Type B pancreatic cell (in vitro differentiated cells): ENCODE measurements at regions not wholly inside any gene's neighbourhood (a gene's known extent, or its start where the extent isn't known, plus 50 kb on each side); places are given as distances from the start of the nearest gene placed in this dataset.

Source experiments
- DNase-seq: peaks from one replicate; pipeline ENCODE4 v3.0.0; 2021; ENCODE audit warnings: mixed read lengths; ENCODE audit not compliant: unreplicated experiment; ENCODE audit errors: extremely low spot score
- H3K27ac Mint-ChIP-seq: 2 replicates; pipeline ENCODE4 v1.8.0; 2021; ENCODE audit warnings: mild to moderate bottlenecking, mixed read lengths
- H3K27me3 Mint-ChIP-seq: 2 replicates; pipeline ENCODE4 v1.8.0; 2021; ENCODE audit warnings: mixed read lengths
- H3K36me3 Mint-ChIP-seq: 2 replicates; pipeline ENCODE4 v1.8.0; 2021; ENCODE audit warnings: mixed read lengths
- H3K4me1 Mint-ChIP-seq: one replicate; pipeline ENCODE4 v1.8.0; 2021; ENCODE audit warnings: mixed read lengths; ENCODE audit not compliant: unreplicated experiment
- H3K4me3 Mint-ChIP-seq: 2 replicates; pipeline ENCODE4 v1.8.0; 2021; ENCODE audit warnings: mild to moderate bottlenecking, mixed read lengths
- H3K9me3 Mint-ChIP-seq: 2 replicates; pipeline ENCODE4 v1.8.0; 2021; ENCODE audit warnings: mixed read lengths
- CTCF ChIP-seq: fragments of 200-600 bp; sonication (generic); conservative IDR thresholded peaks from 2 replicates; pipeline ENCODE4 v1.5.0; 2021; ENCODE audit warnings: antibody characterized with exemption, mild to moderate bottlenecking

GRCh38 chr15:37638691-37639090, 295.7 kb upstream of the TMCO5A start:
- no peak for DNase-seq
- Mint-ChIP-seq H3K4me3 (no peak overlapping the region), H3K4me1 (no peaks in the 10 kb centered on the region), H3K27ac (no peak overlapping the region), H3K9me3 (no peaks in the 10 kb centered on the region), H3K36me3 (no peaks in the 10 kb centered on the region), H3K27me3 (no peaks in the 10 kb centered on the region)
- TF ChIP-seq CTCF: no peak

GRCh38 chr15:37652646-37653417, 281.6 kb upstream of the TMCO5A start:
- H3K4me1 Mint-ChIP-seq: no peaks in the 10 kb centered on the region
- no peak for TF ChIP-seq CTCF
- no peak overlapping the region for H3K4me3 Mint-ChIP-seq
- H3K9me3 Mint-ChIP-seq: no peaks in the 10 kb centered on the region
- no peak for DNase-seq
- H3K27me3 Mint-ChIP-seq: no peaks in the 10 kb centered on the region
- no peak overlapping the region for H3K27ac Mint-ChIP-seq
- H3K36me3 Mint-ChIP-seq: no peaks in the 10 kb centered on the region

GRCh38 chr15:37678124-37678523, 256.3 kb upstream of the TMCO5A start:
- H3K27ac Mint-ChIP-seq: no peak overlapping the region
- peaks cover 8% of the 10 kb centered on the region for H3K4me1 Mint-ChIP-seq
- no peak for TF ChIP-seq CTCF
- DNase-seq: no peak
- H3K9me3 Mint-ChIP-seq: peaks cover 7% of the 10 kb centered on the region
- no peaks in the 10 kb centered on the region for H3K36me3 Mint-ChIP-seq
- H3K4me3 Mint-ChIP-seq: no peak overlapping the region
- no peaks in the 10 kb centered on the region for H3K27me3 Mint-ChIP-seq

GRCh38 chr15:37679627-37680026, 254.8 kb upstream of the TMCO5A start:
- H3K27ac Mint-ChIP-seq: no peak overlapping the region
- no peaks in the 10 kb centered on the region for H3K27me3 Mint-ChIP-seq
- TF ChIP-seq CTCF: no peak
- H3K9me3 Mint-ChIP-seq: peaks cover 7% of the 10 kb centered on the region
- H3K4me1 Mint-ChIP-seq: peaks cover 8% of the 10 kb centered on the region
- no peaks in the 10 kb centered on the region for H3K36me3 Mint-ChIP-seq
- H3K4me3 Mint-ChIP-seq: no peak overlapping the region
- no peak for DNase-seq

GRCh38 chr15:37682304-37682703, 252.1 kb upstream of the TMCO5A start:
- DNase-seq: no peak

More at GRCh38 chr15:37682304-37682703, 252.1 kb upstream of the TMCO5A start:
- no peak overlapping the region for H3K27ac Mint-ChIP-seq
- H3K27me3 Mint-ChIP-seq: no peaks in the 10 kb centered on the region
- TF ChIP-seq CTCF: peak; percentile 42
- peaks cover 15% of the 10 kb centered on the region for H3K9me3 Mint-ChIP-seq
- H3K4me1 Mint-ChIP-seq: peaks cover 8% of the 10 kb centered on the region
- H3K4me3 Mint-ChIP-seq: no peak overlapping the region
- no peaks in the 10 kb centered on the region for H3K36me3 Mint-ChIP-seq
